HepG2 (cell line): ENCODE measurements at regions not wholly inside any gene's neighbourhood (a gene's known extent, or its start where the extent isn't known, plus 50 kb on each side); places are given as distances from the start of the nearest gene placed in this dataset.

Experiments
- ELF3 ChIP-seq: IDR thresholded peaks from 2 replicates; pipeline ENCODE4 v1.6.1; 2016; ENCODE audit warnings: missing genetic modification reagents, missing compliant biosample characterization
- FOSL2 ChIP-seq: sonication (generic); formaldehyde crosslinking; IDR thresholded peaks from 2 replicates; pipeline ENCODE4 v1.4.0; 2020; ENCODE audit warnings: missing genetic modification reagents
- HMG20A ChIP-seq: IDR thresholded peaks from 2 replicates; pipeline ENCODE4 v1.6.1; 2016; ENCODE audit warnings: borderline replicate concordance
- ISL2 ChIP-seq: sonication (generic); formaldehyde crosslinking; IDR thresholded peaks from 2 replicates; pipeline ENCODE4 v1.5.0; 2020; ENCODE audit warnings: missing genetic modification reagents
- RFX5 ChIP-seq: IDR thresholded peaks from 2 replicates; pipeline ENCODE4 v1.6.1; 2011; ENCODE audit warnings: low read depth, low read length, improper control_type of control experiment
- SOX5 ChIP-seq: IDR thresholded peaks from 2 replicates; pipeline ENCODE4 v1.6.1; 2016; ENCODE audit warnings: borderline replicate concordance
- SP2 ChIP-seq: sonication (generic); formaldehyde crosslinking; IDR thresholded peaks from 2 replicates; pipeline ENCODE4 v1.5.1; 2020; ENCODE audit warnings: mild to moderate bottlenecking, missing genetic modification reagents
- TCF7 ChIP-seq: sonication (generic); IDR thresholded peaks from 2 replicates; pipeline ENCODE4 v1.6.1; 2016; ENCODE audit warnings: antibody characterized with exemption, low read depth
- ZMYM4 ChIP-seq: sonication (generic); formaldehyde crosslinking; IDR thresholded peaks from 2 replicates; pipeline ENCODE4 v1.8.1; 2023; ENCODE audit warnings: mild to moderate bottlenecking, missing genetic modification reagents
- ZNF543 ChIP-seq: sonication (generic); formaldehyde crosslinking; IDR thresholded peaks from 2 replicates; pipeline ENCODE4 v1.4.0; 2020; ENCODE audit warnings: mild to moderate bottlenecking, missing genetic modification reagents
- TF ChIP-seq, protein P1 (sequence below): IDR thresholded peaks from 2 replicates; pipeline ENCODE4 v1.4.0; 2020; ENCODE audit warnings: mild to moderate bottlenecking, missing genetic modification reagents
- TF ChIP-seq, protein P2 (sequence below): sonication (generic); formaldehyde crosslinking; conservative IDR thresholded peaks from 2 replicates; pipeline ENCODE4 v1.4.0; 2020; ENCODE audit warnings: mild to moderate bottlenecking, missing genetic modification reagents, moderate library complexity
- TF ChIP-seq, protein P3 (sequence below): sonication (generic); formaldehyde crosslinking; IDR thresholded peaks from 2 replicates; pipeline ENCODE4 v1.4.0; 2020; ENCODE audit warnings: missing genetic modification reagents
- TF ChIP-seq, protein P4 (sequence below): sonication (generic); formaldehyde crosslinking; conservative IDR thresholded peaks from 2 replicates; pipeline ENCODE4 v1.4.0; 2020; ENCODE audit warnings: missing genetic modification reagents
- TF ChIP-seq, protein P5 (sequence below): conservative IDR thresholded peaks from 2 replicates; pipeline ENCODE4 v1.6.1; 2018; ENCODE audit warnings: missing genetic modification reagents

DNA sequence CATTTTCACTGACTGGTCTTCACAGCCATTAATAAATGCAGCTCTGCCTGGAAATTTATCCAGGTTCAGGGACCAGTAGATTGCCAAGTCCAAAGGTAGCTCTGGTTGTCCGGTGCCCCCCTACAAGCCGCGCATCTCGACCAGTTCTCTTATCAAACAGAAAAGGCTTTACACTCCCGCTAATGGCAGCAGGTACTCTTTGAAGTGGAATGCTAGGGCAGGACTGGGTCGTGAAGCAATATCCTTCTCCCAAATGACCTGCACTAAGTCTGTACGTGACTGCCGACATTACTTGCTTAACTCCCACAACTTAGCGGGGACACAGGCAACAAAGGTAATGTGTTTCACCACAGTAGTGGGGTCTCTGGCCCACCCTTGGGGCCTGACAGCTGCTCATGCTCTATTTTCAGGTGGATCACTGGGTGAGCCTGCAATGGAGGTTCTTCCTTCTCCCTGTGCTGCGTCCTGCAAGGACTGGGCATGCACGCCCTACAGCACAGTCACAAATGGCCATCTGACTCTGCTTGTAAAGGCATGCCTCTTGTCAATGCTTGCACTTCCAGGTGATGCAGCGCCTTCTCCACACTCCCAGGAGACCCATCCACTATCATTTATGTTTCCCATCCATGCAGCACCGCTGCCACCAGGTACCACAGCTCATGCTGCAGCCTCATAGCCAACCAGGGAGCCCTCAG lies 96.1 kb upstream of the CTSC start (continued):
- TF ChIP-seq, protein P1, sequence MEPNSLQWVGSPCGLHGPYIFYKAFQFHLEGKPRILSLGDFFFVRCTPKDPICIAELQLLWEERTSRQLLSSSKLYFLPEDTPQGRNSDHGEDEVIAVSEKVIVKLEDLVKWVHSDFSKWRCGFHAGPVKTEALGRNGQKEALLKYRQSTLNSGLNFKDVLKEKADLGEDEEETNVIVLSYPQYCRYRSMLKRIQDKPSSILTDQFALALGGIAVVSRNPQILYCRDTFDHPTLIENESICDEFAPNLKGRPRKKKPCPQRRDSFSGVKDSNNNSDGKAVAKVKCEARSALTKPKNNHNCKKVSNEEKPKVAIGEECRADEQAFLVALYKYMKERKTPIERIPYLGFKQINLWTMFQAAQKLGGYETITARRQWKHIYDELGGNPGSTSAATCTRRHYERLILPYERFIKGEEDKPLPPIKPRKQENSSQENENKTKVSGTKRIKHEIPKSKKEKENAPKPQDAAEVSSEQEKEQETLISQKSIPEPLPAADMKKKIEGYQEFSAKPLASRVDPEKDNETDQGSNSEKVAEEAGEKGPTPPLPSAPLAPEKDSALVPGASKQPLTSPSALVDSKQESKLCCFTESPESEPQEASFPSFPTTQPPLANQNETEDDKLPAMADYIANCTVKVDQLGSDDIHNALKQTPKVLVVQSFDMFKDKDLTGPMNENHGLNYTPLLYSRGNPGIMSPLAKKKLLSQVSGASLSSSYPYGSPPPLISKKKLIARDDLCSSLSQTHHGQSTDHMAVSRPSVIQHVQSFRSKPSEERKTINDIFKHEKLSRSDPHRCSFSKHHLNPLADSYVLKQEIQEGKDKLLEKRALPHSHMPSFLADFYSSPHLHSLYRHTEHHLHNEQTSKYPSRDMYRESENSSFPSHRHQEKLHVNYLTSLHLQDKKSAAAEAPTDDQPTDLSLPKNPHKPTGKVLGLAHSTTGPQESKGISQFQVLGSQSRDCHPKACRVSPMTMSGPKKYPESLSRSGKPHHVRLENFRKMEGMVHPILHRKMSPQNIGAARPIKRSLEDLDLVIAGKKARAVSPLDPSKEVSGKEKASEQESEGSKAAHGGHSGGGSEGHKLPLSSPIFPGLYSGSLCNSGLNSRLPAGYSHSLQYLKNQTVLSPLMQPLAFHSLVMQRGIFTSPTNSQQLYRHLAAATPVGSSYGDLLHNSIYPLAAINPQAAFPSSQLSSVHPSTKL (CRISPR knock-in tag): peak; percentile 32; the same call in 1 of the 2 replicates
- TF ChIP-seq FOSL2 (0 out of 2 replicates have a peak, but pooled peaks have one; percentile 7), ELF3 (no peak), ISL2 (0 out of 2 replicates have a peak, but pooled peaks have one; percentile 25), ZNF543 (CRISPR knock-in tag) (0 out of 2 replicates have a peak, but pooled peaks have one; percentile 32), SP2 (CRISPR knock-in tag) (0 out of 2 replicates have a peak, but pooled peaks have one; percentile 20), SOX5 (CRISPR knock-in tag) (peak; percentile 13; the same call in 1 of the 2 replicates), RFX5 (no peak), TCF7 (peak; percentile 74), HMG20A (CRISPR knock-in tag) (0 out of 2 replicates have a peak, but pooled peaks have one; percentile 19), ZMYM4 (CRISPR knock-in tag) (peak; percentile 24; the same call in 1 of the 2 replicates)
- TF ChIP-seq, protein P2, sequence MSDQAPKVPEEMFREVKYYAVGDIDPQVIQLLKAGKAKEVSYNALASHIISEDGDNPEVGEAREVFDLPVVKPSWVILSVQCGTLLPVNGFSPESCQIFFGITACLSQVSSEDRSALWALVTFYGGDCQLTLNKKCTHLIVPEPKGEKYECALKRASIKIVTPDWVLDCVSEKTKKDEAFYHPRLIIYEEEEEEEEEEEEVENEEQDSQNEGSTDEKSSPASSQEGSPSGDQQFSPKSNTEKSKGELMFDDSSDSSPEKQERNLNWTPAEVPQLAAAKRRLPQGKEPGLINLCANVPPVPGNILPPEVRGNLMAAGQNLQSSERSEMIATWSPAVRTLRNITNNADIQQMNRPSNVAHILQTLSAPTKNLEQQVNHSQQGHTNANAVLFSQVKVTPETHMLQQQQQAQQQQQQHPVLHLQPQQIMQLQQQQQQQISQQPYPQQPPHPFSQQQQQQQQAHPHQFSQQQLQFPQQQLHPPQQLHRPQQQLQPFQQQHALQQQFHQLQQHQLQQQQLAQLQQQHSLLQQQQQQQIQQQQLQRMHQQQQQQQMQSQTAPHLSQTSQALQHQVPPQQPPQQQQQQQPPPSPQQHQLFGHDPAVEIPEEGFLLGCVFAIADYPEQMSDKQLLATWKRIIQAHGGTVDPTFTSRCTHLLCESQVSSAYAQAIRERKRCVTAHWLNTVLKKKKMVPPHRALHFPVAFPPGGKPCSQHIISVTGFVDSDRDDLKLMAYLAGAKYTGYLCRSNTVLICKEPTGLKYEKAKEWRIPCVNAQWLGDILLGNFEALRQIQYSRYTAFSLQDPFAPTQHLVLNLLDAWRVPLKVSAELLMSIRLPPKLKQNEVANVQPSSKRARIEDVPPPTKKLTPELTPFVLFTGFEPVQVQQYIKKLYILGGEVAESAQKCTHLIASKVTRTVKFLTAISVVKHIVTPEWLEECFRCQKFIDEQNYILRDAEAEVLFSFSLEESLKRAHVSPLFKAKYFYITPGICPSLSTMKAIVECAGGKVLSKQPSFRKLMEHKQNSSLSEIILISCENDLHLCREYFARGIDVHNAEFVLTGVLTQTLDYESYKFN (CRISPR knock-in tag): peak; percentile 36
- TF ChIP-seq, protein P3, sequence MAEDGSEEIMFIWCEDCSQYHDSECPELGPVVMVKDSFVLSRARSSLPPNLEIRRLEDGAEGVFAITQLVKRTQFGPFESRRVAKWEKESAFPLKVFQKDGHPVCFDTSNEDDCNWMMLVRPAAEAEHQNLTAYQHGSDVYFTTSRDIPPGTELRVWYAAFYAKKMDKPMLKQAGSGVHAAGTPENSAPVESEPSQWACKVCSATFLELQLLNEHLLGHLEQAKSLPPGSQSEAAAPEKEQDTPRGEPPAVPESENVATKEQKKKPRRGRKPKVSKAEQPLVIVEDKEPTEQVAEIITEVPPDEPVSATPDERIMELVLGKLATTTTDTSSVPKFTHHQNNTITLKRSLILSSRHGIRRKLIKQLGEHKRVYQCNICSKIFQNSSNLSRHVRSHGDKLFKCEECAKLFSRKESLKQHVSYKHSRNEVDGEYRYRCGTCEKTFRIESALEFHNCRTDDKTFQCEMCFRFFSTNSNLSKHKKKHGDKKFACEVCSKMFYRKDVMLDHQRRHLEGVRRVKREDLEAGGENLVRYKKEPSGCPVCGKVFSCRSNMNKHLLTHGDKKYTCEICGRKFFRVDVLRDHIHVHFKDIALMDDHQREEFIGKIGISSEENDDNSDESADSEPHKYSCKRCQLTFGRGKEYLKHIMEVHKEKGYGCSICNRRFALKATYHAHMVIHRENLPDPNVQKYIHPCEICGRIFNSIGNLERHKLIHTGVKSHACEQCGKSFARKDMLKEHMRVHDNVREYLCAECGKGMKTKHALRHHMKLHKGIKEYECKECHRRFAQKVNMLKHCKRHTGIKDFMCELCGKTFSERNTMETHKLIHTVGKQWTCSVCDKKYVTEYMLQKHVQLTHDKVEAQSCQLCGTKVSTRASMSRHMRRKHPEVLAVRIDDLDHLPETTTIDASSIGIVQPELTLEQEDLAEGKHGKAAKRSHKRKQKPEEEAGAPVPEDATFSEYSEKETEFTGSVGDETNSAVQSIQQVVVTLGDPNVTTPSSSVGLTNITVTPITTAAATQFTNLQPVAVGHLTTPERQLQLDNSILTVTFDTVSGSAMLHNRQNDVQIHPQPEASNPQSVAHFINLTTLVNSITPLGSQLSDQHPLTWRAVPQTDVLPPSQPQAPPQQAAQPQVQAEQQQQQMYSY (CRISPR knock-in tag): peak; percentile 82
- TF ChIP-seq, protein P4, sequence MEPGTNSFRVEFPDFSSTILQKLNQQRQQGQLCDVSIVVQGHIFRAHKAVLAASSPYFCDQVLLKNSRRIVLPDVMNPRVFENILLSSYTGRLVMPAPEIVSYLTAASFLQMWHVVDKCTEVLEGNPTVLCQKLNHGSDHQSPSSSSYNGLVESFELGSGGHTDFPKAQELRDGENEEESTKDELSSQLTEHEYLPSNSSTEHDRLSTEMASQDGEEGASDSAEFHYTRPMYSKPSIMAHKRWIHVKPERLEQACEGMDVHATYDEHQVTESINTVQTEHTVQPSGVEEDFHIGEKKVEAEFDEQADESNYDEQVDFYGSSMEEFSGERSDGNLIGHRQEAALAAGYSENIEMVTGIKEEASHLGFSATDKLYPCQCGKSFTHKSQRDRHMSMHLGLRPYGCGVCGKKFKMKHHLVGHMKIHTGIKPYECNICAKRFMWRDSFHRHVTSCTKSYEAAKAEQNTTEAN (CRISPR knock-in tag): no peak
- TF ChIP-seq, protein P5, sequence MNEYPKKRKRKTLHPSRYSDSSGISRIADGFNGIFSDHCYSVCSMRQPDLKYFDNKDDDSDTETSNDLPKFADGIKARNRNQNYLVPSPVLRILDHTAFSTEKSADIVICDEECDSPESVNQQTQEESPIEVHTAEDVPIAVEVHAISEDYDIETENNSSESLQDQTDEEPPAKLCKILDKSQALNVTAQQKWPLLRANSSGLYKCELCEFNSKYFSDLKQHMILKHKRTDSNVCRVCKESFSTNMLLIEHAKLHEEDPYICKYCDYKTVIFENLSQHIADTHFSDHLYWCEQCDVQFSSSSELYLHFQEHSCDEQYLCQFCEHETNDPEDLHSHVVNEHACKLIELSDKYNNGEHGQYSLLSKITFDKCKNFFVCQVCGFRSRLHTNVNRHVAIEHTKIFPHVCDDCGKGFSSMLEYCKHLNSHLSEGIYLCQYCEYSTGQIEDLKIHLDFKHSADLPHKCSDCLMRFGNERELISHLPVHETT (CRISPR knock-in tag): no peak
